GM19468 (cell line): ENCODE measurements at regions not wholly inside any gene's neighbourhood (a gene's known extent, or its start where the extent isn't known, plus 50 kb on each side); places are given as distances from the start of the nearest gene placed in this dataset.
"Not testable (repeated sequence)": the region's sequence is repeated elsewhere in the genome, so short reads cannot be mapped to it uniquely, and the experiment has no call there.

Source experiments
- ATAC-seq: cut with Tn5 transposase; IDR thresholded peaks from one replicate; pipeline ENCODE4 v1.9.1; 2021; ENCODE audit warnings: mild to moderate bottlenecking, moderate library complexity, moderate number of reproducible peaks; ENCODE audit not compliant: unreplicated experiment; ENCODE audit errors: extremely low read depth

GRCh38 chr10:125518397-125518796 lies 164.6 kb downstream of the TEX36 start:
- not testable (repeated sequence) for ATAC-seq

- no peak for ATAC-seq
These were observed 167.4 kb downstream of the TEX36 start for GRCh38 chr10:125515571-125515970.

GRCh38 chr10:125514206-125515162 lies 168.5 kb downstream of the TEX36 start:
- ATAC-seq = no peak

- no peak for ATAC-seq
These were observed 169.4 kb downstream of the TEX36 start for GRCh38 chr10:125513429-125514182.

GRCh38 chr10:125510998-125511397 lies 172.0 kb downstream of the TEX36 start:
- ATAC-seq = no peak

GRCh38 chr10:125505648-125506047 lies 177.3 kb downstream of the TEX36 start:
- ATAC-seq = no peak

GRCh38 chr10:125502276-125502675 lies 180.7 kb downstream of the TEX36 start:
- no peak for ATAC-seq

- no peak for ATAC-seq
These were observed 187.6 kb downstream of the TEX36 start for GRCh38 chr10:125495386-125495785.

GRCh38 chr10:125494651-125495239 lies 188.2 kb downstream of the TEX36 start:
- ATAC-seq = no peak

GRCh38 chr10:125491381-125491780 lies 191.6 kb downstream of the TEX36 start:
- no peak for ATAC-seq

- no peak for ATAC-seq
These were observed 193.2 kb downstream of the TEX36 start for GRCh38 chr10:125489731-125490130.

- no peak for ATAC-seq
These were observed 197.3 kb downstream of the TEX36 start for GRCh38 chr10:125485665-125486064.

GRCh38 chr10:125484035-125484732 lies 198.8 kb downstream of the TEX36 start:
- ATAC-seq = no peak

- no peak for ATAC-seq
These were observed 200.3 kb downstream of the TEX36 start for GRCh38 chr10:125482637-125483036.

GRCh38 chr10:125482108-125482507 lies 200.9 kb downstream of the TEX36 start:
- no peak for ATAC-seq

GRCh38 chr10:125479059-125479458 lies 203.9 kb downstream of the TEX36 start:
- ATAC-seq = no peak

GRCh38 chr10:125475815-125476214 lies 207.1 kb downstream of the TEX36 start:
- ATAC-seq = no peak

GRCh38 chr10:125473143-125473793 lies 209.7 kb downstream of the TEX36 start:
- ATAC-seq = no peak

- ATAC-seq = no peak
These were observed 210.9 kb downstream of the TEX36 start for GRCh38 chr10:125472010-125472607.
